Nephron progenitor cell (in vitro differentiated cells): ENCODE measurements at regions not wholly inside any gene's neighbourhood (a gene's known extent, or its start where the extent isn't known, plus 50 kb on each side); places are given as distances from the start of the nearest gene placed in this dataset.
A peak's percentile ranks its signal among the peaks of the same experiment; 100 is the strongest.

Source experiments
- DNase-seq: peaks from one replicate; pipeline ENCODE4 v3.0.0; 2021
- H3K27ac Mint-ChIP-seq: 2 replicates; pipeline ENCODE4 v1.8.0; 2021; ENCODE audit warnings: mild to moderate bottlenecking, moderate library complexity, mixed read lengths
- H3K27me3 Mint-ChIP-seq: 2 replicates; pipeline ENCODE4 v1.8.0; 2021; ENCODE audit warnings: mild to moderate bottlenecking, low read depth, mixed read lengths; ENCODE audit not compliant: poor library complexity
- H3K36me3 Mint-ChIP-seq: 2 replicates; pipeline ENCODE4 v1.8.0; 2021; ENCODE audit warnings: low read depth, mixed read lengths
- H3K4me1 Mint-ChIP-seq: 2 replicates; pipeline ENCODE4 v1.8.0; 2021; ENCODE audit warnings: mixed read lengths
- H3K4me3 Mint-ChIP-seq: 2 replicates; pipeline ENCODE4 v1.8.0; 2021; ENCODE audit warnings: mild to moderate bottlenecking, moderate library complexity, mixed read lengths
- H3K9me3 Mint-ChIP-seq: 2 replicates; pipeline ENCODE4 v1.8.0; 2021; ENCODE audit warnings: mild to moderate bottlenecking, moderate library complexity, mixed read lengths
- TF ChIP-seq, protein P1 (sequence below): fragments of 200-600 bp; sonication (generic); IDR thresholded peaks from 2 replicates; pipeline ENCODE4 v1.5.0; 2021; ENCODE audit warnings: antibody characterized with exemption

DNA sequence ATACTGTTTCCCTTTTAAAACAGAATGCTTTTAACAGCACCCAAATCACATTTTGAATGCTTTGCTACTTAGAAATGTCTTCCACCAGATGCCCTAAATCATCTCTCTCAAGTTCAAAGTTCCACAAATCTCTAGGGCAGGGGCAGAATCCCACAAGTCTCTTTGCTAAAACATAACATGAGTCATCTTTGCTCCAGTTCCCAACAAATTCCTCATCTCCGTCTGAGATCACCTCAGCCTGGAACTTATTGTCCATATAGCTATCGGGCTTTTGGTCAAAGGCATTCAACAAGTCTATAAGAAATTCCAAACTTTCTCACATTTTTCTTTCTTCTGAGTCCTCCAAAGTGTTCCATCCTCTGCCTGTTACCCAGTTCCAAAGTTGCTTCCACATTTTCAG is 1374.5 kb upstream of the NXPH2 start:
- Mint-ChIP-seq H3K4me3 (no peak overlapping the region), H3K36me3 (no peaks in the 10 kb centered on the region), H3K27me3 (no peaks in the 10 kb centered on the region), H3K27ac (no peak overlapping the region), H3K4me1 (no peaks in the 10 kb centered on the region), H3K9me3 (no peaks in the 10 kb centered on the region)
- TF ChIP-seq, protein P1, sequence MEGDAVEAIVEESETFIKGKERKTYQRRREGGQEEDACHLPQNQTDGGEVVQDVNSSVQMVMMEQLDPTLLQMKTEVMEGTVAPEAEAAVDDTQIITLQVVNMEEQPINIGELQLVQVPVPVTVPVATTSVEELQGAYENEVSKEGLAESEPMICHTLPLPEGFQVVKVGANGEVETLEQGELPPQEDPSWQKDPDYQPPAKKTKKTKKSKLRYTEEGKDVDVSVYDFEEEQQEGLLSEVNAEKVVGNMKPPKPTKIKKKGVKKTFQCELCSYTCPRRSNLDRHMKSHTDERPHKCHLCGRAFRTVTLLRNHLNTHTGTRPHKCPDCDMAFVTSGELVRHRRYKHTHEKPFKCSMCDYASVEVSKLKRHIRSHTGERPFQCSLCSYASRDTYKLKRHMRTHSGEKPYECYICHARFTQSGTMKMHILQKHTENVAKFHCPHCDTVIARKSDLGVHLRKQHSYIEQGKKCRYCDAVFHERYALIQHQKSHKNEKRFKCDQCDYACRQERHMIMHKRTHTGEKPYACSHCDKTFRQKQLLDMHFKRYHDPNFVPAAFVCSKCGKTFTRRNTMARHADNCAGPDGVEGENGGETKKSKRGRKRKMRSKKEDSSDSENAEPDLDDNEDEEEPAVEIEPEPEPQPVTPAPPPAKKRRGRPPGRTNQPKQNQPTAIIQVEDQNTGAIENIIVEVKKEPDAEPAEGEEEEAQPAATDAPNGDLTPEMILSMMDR = no peak
- no peak for DNase-seq

DNA sequence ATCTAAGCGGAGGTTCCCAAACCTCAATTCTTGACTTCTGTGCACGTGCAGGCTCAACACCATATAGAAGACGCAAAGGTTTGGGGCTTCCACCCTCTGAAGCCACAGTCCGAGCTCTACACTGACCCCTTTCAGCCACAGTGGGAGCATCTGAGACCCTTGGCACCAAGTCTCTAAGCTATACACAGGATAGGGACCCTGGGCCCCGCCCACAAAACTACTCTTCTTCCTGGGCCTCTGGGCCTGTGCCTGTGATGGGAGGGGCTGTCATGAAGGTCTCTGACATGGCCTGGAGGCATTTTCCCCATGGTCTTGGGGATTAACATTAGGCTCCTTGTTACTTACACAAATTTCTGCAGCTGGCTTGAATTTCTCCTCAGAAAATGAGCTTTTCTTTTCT is 1374.1 kb upstream of the NXPH2 start:
- Mint-ChIP-seq H3K9me3 (no peaks in the 10 kb centered on the region), H3K4me1 (no peaks in the 10 kb centered on the region), H3K27me3 (no peaks in the 10 kb centered on the region), H3K27ac (no peak overlapping the region), H3K4me3 (no peak overlapping the region), H3K36me3 (no peaks in the 10 kb centered on the region)
- TF ChIP-seq, protein P1 = no peak
- DNase-seq = peak; percentile 3

DNA sequence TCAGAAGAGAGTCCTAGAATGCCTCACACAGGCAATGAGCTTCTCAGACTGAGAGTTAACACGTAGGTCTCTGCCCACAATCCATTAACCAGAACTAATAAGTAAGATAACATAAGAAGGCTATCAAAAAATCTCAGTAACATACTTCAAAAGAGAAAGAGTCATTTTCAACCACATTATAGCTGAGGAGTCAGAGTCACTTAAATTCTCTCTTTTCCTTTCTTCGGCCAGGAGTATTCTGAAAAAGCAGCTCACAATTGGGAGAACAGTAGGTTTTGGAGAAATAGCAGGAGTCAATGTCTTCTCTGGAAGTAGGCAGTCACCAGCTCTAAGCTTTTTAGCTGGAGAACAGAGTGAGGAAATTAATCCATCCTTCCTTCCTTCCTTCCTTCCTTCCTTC is 1364.4 kb upstream of the NXPH2 start:
- no peak overlapping the region for H3K27ac Mint-ChIP-seq
- no peaks in the 10 kb centered on the region for H3K9me3 Mint-ChIP-seq
- DNase-seq = no peak
- TF ChIP-seq, protein P1 = no peak
- peaks cover 3% of the 10 kb centered on the region for H3K27me3 Mint-ChIP-seq
- H3K4me3 Mint-ChIP-seq = no peak overlapping the region
- H3K4me1 Mint-ChIP-seq = no peaks in the 10 kb centered on the region
- no peaks in the 10 kb centered on the region for H3K36me3 Mint-ChIP-seq

DNA sequence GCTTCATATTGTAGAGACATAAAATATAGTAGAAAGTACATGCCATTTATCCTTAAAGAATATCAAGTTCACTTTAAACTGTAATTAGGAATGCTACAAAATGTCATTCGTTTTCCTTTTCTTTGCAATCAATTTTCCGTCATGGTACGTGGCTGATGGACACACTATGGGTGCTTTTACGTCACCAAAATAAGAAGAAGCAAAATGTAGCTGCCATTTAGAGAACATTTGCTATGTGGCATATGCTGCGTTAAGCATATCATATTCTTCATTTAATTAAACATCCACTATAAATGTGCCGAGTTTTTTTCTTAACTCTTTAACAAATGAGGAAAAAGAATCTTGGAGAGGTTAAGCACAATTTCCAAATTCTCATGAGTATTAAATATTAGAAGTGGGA is 1358.5 kb upstream of the NXPH2 start:
- TF ChIP-seq, protein P1 = no peak
- Mint-ChIP-seq H3K27me3 (peaks cover 3% of the 10 kb centered on the region), H3K9me3 (no peaks in the 10 kb centered on the region), H3K4me3 (no peak overlapping the region), H3K4me1 (no peaks in the 10 kb centered on the region), H3K36me3 (no peaks in the 10 kb centered on the region), H3K27ac (no peak overlapping the region)
- no peak for DNase-seq

DNA sequence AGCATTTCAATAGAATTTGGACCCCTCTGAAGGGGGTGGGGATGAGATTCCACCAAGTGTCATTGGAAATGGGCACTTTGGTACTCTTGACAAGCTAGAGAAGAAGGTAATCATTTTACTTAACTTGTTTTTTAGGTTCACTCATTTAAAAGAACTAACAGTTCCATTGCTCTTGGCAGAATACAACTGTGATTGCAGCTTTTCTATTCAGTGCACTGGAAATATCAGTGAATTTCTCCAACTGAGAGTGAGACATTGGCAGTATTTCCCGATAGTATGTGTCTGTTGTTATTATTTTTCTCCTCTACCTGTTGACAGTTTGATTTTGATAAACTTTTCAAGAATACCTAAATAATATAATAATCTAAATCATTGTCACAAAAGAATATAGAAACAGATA is 1356.7 kb upstream of the NXPH2 start:
- Mint-ChIP-seq H3K36me3 (no peaks in the 10 kb centered on the region), H3K27me3 (peaks cover 3% of the 10 kb centered on the region), H3K27ac (no peak overlapping the region), H3K9me3 (no peaks in the 10 kb centered on the region), H3K4me1 (no peaks in the 10 kb centered on the region), H3K4me3 (no peak overlapping the region)
- DNase-seq = no peak
- TF ChIP-seq, protein P1 = no peak

DNA sequence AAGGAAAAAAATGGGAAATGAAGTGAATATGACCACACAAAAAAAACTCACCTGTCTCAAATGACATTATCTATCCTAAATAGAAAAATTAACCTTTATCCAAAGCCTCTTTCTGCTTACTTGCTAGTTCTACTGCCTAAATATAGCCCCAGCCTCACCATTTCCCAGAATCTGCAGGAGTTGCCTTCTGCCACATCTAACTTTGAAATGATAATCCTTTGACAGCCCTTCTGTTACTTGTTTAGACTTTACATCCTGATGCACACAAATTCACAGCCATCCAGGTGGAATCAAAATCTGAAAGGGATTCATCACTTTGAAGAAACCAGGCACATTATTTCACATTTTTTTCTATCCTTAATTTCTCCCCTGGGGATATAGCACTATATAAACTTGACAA is 1356.2 kb upstream of the NXPH2 start:
- H3K9me3 Mint-ChIP-seq = no peaks in the 10 kb centered on the region
- H3K27ac Mint-ChIP-seq = no peak overlapping the region
- TF ChIP-seq, protein P1 = no peak
- DNase-seq = no peak
- peaks cover 3% of the 10 kb centered on the region for H3K27me3 Mint-ChIP-seq
- H3K4me3 Mint-ChIP-seq = no peak overlapping the region
- H3K36me3 Mint-ChIP-seq = no peaks in the 10 kb centered on the region
- H3K4me1 Mint-ChIP-seq = no peaks in the 10 kb centered on the region
